HepG2 (cell line): ENCODE measurements at regions not wholly inside any gene's neighbourhood (a gene's known extent, or its start where the extent isn't known, plus 50 kb on each side); places are given as distances from the start of the nearest gene placed in this dataset.

Experiments
- CTCF ChIP-seq: sonication (generic); formaldehyde crosslinking; IDR thresholded peaks from 2 replicates; pipeline ENCODE4 v1.5.0; 2020; ENCODE audit warnings: mild to moderate bottlenecking, missing genetic modification reagents, moderate library complexity
- MAX ChIP-seq: IDR thresholded peaks from 2 replicates; pipeline ENCODE4 v1.6.1; 2012; ENCODE audit warnings: inconsistent platforms
- NFE2L1 ChIP-seq: sonication (generic); formaldehyde crosslinking; IDR thresholded peaks from 2 replicates; pipeline ENCODE4 v1.4.0; 2020; ENCODE audit warnings: missing genetic modification reagents, mild to moderate bottlenecking, borderline replicate concordance
- ZNF709 ChIP-seq: sonication (generic); formaldehyde crosslinking; IDR thresholded peaks from 2 replicates; pipeline ENCODE4 v1.5.0; 2020; ENCODE audit warnings: mild to moderate bottlenecking, missing genetic modification reagents

- TF ChIP-seq NFE2L1 (no peak), ZNF709 (CRISPR knock-in tag) (no peak), CTCF (CRISPR knock-in tag) (no peak), MAX (no peak)
These were observed 117.2 kb downstream of the C7orf25 start for GRCh38 chr7:42794673-42795072.
